ENCODE measurements at regions not wholly inside any gene's neighbourhood (a gene's known extent, or its start where the extent isn't known, plus 50 kb on each side); places are given as distances from the start of the nearest gene placed in this dataset.

DNA sequence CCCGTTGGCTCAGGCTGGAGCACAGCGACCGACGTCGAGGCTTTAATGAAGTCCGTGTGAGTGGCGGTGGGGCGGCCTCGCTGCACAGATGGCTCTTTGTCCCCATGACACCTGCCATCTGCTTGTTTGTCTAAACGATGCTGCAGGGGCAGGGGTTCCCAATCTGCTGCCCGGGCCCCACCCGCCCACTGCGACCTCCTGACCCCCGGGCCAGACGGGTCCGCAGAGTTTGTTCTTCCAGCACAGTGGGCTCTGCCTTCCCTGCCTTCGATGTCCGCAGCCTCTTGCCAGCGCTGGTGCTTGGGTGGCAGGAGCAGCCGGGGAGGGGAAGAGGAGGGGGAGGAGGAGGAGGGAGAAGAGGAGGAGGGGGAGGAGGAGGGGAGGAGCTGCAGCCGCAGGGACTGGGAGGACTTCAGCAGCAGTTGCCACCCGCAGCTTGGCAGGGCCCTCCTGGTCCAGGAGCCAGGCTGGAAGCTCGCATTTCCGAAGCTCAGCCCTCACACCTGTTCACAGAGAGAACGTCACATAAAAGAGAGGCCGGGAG, 210.0 kb downstream of the DLL1 start:
- no peak overlapping the region for H3K27ac Mint-ChIP-seq
- H3K4me3 Mint-ChIP-seq = no peak overlapping the region

DNA sequence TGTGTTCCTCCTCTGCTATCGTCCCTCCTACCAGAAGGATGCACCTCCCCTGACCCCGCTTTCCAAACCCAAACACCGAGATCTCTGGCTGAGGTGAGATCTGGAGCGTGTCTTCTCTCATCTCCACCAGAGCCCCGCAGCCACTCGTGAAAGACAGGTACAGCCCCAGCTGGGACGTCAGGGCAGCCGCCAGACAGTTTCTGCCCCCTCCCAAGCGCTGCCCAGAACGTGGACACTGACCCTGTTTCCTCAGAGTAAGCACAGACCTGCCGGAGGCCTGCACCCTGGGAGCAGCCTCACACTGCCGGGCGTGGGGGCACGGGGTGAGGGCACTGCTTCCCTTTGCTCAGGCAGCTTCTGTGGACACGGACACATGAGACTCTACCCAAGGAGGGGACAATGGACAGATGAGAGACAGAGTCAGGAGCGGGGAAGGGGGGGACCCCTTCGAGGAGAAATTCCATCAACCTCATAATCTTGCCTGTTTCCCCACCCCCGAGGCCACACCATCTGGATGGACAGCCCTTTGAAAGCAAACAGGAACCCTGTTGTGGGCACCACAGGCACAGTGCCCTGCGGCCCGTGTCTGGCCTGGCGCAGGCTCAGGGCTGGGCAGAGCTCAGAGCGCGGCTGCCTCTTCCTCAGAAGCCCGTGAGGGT, 210.6 kb downstream of the DLL1 start:
- DNase-seq = no peak
- Mint-ChIP-seq H3K27ac (no peak overlapping the region), H3K9me3 (no peaks in the 10 kb centered on the region), H3K4me1 (peaks cover 7% of the 10 kb centered on the region), H3K36me3 (no peaks in the 10 kb centered on the region), H3K27me3 (peaks cover 38% of the 10 kb centered on the region), H3K4me3 (no peak overlapping the region)
- CTCF ChIA-PET = no interaction called here

More for the DNA sequence above, 210.0 kb downstream of the DLL1 start:
- Mint-ChIP-seq H3K27me3 (peaks cover 38% of the 10 kb centered on the region), H3K9me3 (no peaks in the 10 kb centered on the region), H3K4me1 (peaks cover 7% of the 10 kb centered on the region), H3K36me3 (no peaks in the 10 kb centered on the region)
- DNase-seq = no peak
- CTCF ChIA-PET = no interaction called here

DNA sequence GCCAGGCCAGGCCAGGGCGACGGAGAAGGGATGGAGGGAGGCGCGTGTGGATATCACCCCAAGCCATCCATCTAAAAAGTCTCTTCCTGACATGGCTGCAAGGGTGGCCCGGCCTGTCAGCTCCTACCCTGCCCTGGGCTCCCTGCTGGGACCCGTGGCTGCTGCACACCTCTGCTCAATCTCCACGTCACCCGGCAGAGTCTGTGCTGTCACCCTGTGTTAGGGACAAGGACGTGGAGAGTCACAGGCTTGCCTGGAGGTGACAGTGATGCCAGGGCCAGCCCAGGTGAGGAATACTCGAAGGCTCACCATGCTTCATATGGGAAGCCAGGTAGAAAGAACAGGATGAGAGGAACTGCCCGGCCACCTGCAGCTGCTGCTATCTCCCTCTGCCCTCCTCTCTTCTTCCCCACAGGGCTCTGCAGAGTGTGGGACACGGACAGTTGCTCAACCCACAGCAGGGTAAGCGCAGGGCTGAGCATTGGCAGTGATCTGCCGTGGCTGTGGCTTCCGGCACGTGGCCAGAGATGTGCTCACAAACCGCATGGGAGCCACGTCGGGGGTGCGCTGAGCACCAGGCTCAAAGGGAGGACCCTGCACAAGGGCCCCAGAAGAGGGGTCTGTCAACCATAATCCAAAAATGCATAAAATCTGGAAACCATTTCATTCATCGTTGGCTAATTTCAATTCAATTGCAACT, 214.3 kb downstream of the DLL1 start:
- peaks cover 39% of the 10 kb centered on the region for H3K27me3 Mint-ChIP-seq
- no peaks in the 10 kb centered on the region for H3K4me1 Mint-ChIP-seq
- CTCF ChIA-PET = no interaction called here
- H3K27ac Mint-ChIP-seq = no peak overlapping the region
- H3K9me3 Mint-ChIP-seq = no peaks in the 10 kb centered on the region
- H3K36me3 Mint-ChIP-seq = no peaks in the 10 kb centered on the region
- H3K4me3 Mint-ChIP-seq = no peak overlapping the region
- DNase-seq = no peak

- Mint-ChIP-seq H3K9me3 (no peaks in the 10 kb centered on the region), H3K27me3 (peaks cover 33% of the 10 kb centered on the region), H3K36me3 (no peaks in the 10 kb centered on the region), H3K4me3 (no peak overlapping the region), H3K27ac (no peak overlapping the region), H3K4me1 (no peaks in the 10 kb centered on the region)
- DNase-seq = no peak
- CTCF ChIA-PET = no interaction called here
These were observed 215.1 kb downstream of the DLL1 start for GRCh38 chr6:170075659-170076223.

DNA sequence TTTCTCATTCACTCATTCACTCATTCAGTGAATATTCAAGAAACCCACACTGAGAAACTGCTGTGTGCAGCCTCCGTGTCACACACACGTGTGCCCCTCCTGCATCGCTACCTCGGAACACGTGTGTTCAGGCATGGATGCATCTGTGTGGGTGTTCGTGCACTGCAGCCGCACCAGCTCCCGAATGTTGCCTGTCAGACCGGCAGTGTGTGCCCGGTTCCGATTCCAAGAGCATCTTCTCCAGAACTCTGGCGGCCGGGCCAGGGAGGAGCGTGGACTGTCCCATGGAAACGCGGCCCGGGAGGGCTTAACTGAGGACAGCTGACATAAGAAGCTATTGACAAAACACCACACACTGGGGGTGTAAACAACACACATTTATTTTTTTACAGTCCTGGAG, 216.0 kb downstream of the DLL1 start:
- CTCF ChIA-PET = no interaction called here
- H3K9me3 Mint-ChIP-seq = no peaks in the 10 kb centered on the region
- DNase-seq = no peak
- H3K36me3 Mint-ChIP-seq = no peaks in the 10 kb centered on the region
- no peak overlapping the region for H3K4me3 Mint-ChIP-seq
- H3K27ac Mint-ChIP-seq = no peak overlapping the region
- H3K27me3 Mint-ChIP-seq = peaks cover 24% of the 10 kb centered on the region
- H3K4me1 Mint-ChIP-seq = no peaks in the 10 kb centered on the region

DNA sequence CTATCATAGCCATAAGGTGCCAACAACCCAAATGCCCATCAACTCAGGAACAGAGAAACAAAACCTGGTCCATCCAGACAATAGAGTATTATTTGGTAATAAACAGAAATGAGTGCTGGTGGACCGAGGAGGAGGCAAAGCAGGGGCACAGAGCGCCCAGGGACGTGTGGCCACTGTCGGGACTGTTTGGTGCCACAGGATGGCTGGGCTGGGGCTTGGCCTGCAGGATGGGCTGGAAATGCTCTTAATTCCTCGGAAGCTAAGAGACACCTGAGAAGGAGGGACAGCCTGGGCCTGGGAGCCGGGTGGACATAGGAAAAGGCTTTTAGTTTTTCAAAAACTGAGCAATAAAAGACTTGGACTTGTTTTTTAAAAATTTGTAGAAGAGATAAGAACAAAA, 216.4 kb downstream of the DLL1 start:
- Mint-ChIP-seq H3K36me3 (no peaks in the 10 kb centered on the region), H3K4me1 (no peaks in the 10 kb centered on the region), H3K27me3 (peaks cover 21% of the 10 kb centered on the region), H3K27ac (no peak overlapping the region), H3K9me3 (no peaks in the 10 kb centered on the region), H3K4me3 (no peak overlapping the region)
- DNase-seq = no peak
- CTCF ChIA-PET = no interaction called here

DNA sequence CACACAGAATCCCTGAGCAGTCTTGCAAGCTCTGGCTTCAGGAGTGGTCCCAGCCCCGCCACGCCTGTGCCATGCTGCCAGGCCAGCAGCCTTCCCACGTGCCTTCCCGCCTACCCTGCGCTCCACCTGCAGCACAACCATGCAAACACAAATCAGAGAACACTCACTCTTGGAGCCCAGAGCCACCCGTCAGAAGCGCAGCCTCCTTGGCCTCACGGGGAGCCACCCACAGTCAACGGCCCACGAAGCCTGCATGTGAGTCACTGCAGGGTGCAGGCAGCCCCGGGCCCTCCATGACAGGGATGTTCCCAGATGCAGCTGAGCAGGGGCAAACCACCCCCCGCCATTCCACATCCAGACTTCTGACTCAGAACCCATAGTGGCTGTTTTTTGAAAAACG, 217.0 kb downstream of the DLL1 start:
- no peak for DNase-seq
- no peaks in the 10 kb centered on the region for H3K36me3 Mint-ChIP-seq
- CTCF ChIA-PET = no interaction called here
- H3K4me1 Mint-ChIP-seq = no peaks in the 10 kb centered on the region
- H3K27ac Mint-ChIP-seq = no peak overlapping the region
- peaks cover 21% of the 10 kb centered on the region for H3K27me3 Mint-ChIP-seq
- no peak overlapping the region for H3K4me3 Mint-ChIP-seq
- no peaks in the 10 kb centered on the region for H3K9me3 Mint-ChIP-seq

GRCh38 chr6:170072246-170072645, 218.6 kb downstream of the DLL1 start:
- no peaks in the 10 kb centered on the region for H3K4me1 Mint-ChIP-seq
- peaks cover 28% of the 10 kb centered on the region for H3K27me3 Mint-ChIP-seq
- H3K27ac Mint-ChIP-seq = no peak overlapping the region
- H3K4me3 Mint-ChIP-seq = no peak overlapping the region
- no peaks in the 10 kb centered on the region for H3K9me3 Mint-ChIP-seq
- CTCF ChIA-PET = no interaction called here
- no peak for DNase-seq
- H3K36me3 Mint-ChIP-seq = no peaks in the 10 kb centered on the region

GRCh38 chr6:170069611-170070010, 221.3 kb downstream of the DLL1 start:
- H3K4me1 Mint-ChIP-seq = no peaks in the 10 kb centered on the region
- no peak for DNase-seq
- no peak overlapping the region for H3K4me3 Mint-ChIP-seq
- peaks cover 29% of the 10 kb centered on the region for H3K27me3 Mint-ChIP-seq
- CTCF ChIA-PET = no interaction called here
- H3K9me3 Mint-ChIP-seq = no peaks in the 10 kb centered on the region
- H3K27ac Mint-ChIP-seq = no peak overlapping the region
- H3K36me3 Mint-ChIP-seq = no peaks in the 10 kb centered on the region

GRCh38 chr6:170068496-170068895, 222.4 kb downstream of the DLL1 start:
- no peak overlapping the region for H3K4me3 Mint-ChIP-seq
- no peaks in the 10 kb centered on the region for H3K9me3 Mint-ChIP-seq
- no peak for DNase-seq
- H3K4me1 Mint-ChIP-seq = no peaks in the 10 kb centered on the region
- H3K27ac Mint-ChIP-seq = no peak overlapping the region
- CTCF ChIA-PET = no interaction called here
- H3K36me3 Mint-ChIP-seq = no peaks in the 10 kb centered on the region
- peaks cover 23% of the 10 kb centered on the region for H3K27me3 Mint-ChIP-seq

GRCh38 chr6:170067923-170068360, 222.9 kb downstream of the DLL1 start:
- CTCF ChIA-PET = no interaction called here
- H3K9me3 Mint-ChIP-seq = no peaks in the 10 kb centered on the region
- no peaks in the 10 kb centered on the region for H3K4me1 Mint-ChIP-seq
- H3K27me3 Mint-ChIP-seq = peaks cover 22% of the 10 kb centered on the region
- H3K4me3 Mint-ChIP-seq = no peak overlapping the region
- H3K27ac Mint-ChIP-seq = no peak overlapping the region
- DNase-seq = no peak
- no peaks in the 10 kb centered on the region for H3K36me3 Mint-ChIP-seq

DNA sequence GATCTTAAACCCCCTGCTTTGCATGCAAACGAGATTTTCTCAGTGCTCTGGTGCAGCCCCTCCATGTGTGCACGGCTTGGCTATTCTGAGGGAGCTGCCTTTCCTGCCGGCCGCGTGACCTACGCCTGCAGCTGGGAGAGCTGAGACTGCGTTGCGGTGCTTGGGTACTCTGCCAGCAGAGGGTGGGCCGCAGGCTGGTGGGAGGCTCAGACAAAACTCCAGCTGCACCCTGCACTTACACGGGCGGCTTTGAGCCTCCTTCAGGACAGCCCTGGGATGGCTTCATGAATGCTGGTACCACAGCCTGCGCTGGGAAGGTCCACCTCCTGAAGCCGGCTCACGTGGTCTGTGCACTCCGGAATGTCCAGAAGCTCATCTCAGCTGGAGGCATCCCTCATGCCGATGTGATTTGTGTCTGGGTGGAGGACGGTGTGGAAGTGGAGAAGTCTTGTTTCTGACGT, 223.7 kb downstream of the DLL1 start:
- Mint-ChIP-seq H3K27ac (no peak overlapping the region), H3K36me3 (no peaks in the 10 kb centered on the region), H3K4me3 (no peak overlapping the region), H3K4me1 (no peaks in the 10 kb centered on the region), H3K9me3 (no peaks in the 10 kb centered on the region), H3K27me3 (peaks cover 25% of the 10 kb centered on the region)
- DNase-seq = no peak
- CTCF ChIA-PET = no interaction called here

- H3K4me1 Mint-ChIP-seq = no peaks in the 10 kb centered on the region
- H3K36me3 Mint-ChIP-seq = no peaks in the 10 kb centered on the region
- DNase-seq = no peak
- CTCF ChIA-PET = no interaction called here
- no peak overlapping the region for H3K27ac Mint-ChIP-seq
- H3K4me3 Mint-ChIP-seq = no peak overlapping the region
- H3K27me3 Mint-ChIP-seq = peaks cover 23% of the 10 kb centered on the region
- H3K9me3 Mint-ChIP-seq = no peaks in the 10 kb centered on the region
These were observed 224.2 kb downstream of the DLL1 start for GRCh38 chr6:170066679-170067078.

GRCh38 chr6:170063851-170064602, 226.9 kb downstream of the DLL1 start:
- Mint-ChIP-seq H3K4me1 (no peaks in the 10 kb centered on the region), H3K27ac (no peak overlapping the region), H3K36me3 (no peaks in the 10 kb centered on the region), H3K4me3 (no peak overlapping the region), H3K9me3 (no peaks in the 10 kb centered on the region), H3K27me3 (peaks cover 19% of the 10 kb centered on the region)
- CTCF ChIA-PET = no interaction called here
- no peak for DNase-seq
